ENCODE measurements at regions not wholly inside any gene's neighbourhood (a gene's known extent, or its start where the extent isn't known, plus 50 kb on each side); places are given as distances from the start of the nearest gene placed in this dataset.

DNA sequence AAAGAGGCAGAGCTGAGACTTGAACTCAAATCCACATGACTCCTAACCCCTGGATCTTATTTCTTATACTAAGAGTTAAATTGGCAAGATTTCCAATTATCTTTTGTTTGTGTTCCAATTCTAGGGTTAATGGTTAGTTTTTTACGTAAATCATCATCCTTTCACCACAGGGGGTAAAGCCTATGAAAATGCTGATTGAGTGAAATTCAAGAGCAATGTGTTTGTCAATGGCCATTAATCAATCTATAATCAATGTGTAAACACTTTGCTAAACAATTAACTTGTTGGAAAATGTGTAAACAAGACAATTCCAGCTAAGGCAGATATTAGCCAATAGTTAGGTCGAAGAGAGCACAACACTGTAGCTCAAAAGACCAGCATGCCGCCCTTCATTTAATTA is 376.5 kb upstream of the ACVR2A start:
- DNase-seq (ENCODE audit: low spot score): no peak

DNA sequence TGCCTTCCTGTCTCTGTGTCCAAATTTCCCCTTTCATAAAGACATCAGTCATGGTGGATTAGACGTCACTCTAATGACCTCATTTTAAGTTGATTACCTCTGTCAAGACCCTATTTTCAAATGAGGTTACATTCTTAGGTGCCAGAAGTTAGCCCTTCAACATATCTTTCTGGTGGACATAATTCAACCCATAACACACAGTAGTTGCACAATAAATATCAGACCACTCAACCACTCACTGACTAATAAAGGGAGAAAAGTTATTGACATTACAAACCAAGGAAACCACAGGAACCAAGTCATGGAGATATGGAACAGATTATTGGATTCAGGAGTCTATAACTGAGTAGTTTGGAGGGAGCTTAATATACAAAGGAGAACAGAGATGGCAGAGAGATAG is 377.4 kb upstream of the ACVR2A start:
- no peak for DNase-seq (ENCODE audit: low spot score)

DNA sequence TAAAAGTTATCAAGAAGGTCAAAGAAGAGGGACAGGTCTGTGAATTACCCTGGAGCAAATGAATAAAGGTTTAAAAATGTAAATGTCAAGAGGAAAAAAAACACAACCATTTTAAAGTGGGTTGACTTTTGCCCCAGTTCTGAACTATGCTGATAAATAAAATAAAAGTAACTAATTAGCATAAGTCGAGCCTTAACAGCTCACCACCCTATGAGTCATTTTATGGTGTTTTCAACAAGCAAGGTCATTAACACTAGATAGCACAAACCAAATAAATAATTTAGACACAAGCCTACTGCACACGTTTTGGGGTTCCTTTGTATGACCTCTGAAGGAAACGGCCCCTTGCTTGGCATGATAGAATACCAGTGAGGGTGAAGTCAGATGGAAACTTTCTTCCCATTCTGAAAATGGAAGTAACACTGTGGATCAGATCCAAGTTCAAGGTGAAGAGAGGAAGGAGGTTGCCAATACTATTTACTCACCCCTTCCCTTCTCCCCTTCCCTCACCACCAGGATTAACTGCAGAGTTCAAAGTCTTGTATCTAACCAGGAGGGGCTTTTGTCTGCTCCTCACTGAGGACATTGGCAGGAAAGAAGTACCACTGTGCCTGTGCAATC is 380.0 kb upstream of the ACVR2A start:
- peak; percentile 11 for DNase-seq (ENCODE audit: low spot score)

DNA sequence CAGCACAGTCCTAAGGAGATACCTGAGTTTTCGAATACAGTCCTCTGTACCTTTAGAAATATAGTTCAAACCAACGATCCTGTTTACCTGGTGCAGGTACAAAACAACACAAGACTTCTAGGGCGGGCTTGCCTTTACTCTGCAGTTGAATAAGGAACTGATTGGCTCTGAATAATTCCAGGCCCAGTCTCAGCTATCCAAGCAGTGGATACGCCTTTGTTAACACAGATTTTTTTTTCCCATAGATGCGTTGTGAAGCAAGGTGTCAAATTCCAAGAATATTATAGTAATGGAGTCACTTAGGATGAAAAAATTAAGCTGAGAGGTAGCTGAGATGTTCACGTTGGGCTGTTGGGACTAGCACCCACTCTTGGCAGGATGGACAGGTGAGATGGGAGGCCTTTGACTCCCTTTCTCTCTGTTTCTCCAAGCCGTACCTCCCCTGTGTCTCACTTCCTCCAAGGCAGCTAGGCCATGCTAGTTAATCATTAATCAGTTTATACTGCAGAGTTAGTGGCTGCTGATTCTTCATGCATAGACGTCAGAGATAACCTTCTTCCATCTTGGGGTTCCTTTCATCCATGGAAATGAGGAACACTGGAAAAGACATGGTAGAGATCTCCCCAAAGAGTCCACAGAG is 380.8 kb upstream of the ACVR2A start:
- DNase-seq (ENCODE audit: low spot score): no peak

DNA sequence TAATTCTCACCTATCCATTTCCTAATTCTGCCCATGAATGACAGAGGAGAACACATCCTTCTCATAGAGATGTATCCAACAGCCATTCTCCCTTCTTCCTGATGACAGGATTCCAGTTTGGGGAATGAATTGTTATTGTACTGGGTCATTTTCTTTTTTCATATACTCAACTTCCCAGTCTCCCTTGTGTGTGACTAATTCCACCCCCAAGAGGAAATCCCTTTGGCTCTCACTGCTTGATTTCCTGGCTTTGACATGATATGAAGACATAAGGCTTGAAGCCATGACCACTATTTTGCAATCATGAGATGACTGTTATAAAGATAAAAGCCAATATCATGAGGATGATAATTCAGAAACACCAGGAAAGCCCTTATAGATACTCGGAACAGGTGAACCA is 384.7 kb upstream of the ACVR2A start:
- no peak for DNase-seq (ENCODE audit: low spot score)

DNA sequence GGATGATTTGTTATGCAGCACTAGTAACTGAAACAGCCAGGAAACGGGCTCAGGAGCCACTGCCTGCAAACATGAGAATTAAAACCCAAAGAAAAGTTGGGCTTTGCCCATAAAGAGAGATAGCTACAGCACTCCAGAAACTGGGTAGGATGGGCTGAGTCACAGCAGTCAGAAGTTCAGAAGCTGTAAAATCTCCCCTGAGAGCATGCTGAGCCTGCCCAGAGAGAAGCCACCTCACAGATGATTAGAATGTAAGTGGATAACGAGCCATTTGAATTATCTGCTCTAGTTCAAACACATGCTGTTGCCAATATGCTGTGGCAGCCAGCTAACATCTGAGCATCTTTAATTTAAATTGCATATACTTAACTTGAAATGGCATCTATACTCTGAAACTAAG is 388.1 kb upstream of the ACVR2A start:
- no peak for DNase-seq (ENCODE audit: low spot score)

DNA sequence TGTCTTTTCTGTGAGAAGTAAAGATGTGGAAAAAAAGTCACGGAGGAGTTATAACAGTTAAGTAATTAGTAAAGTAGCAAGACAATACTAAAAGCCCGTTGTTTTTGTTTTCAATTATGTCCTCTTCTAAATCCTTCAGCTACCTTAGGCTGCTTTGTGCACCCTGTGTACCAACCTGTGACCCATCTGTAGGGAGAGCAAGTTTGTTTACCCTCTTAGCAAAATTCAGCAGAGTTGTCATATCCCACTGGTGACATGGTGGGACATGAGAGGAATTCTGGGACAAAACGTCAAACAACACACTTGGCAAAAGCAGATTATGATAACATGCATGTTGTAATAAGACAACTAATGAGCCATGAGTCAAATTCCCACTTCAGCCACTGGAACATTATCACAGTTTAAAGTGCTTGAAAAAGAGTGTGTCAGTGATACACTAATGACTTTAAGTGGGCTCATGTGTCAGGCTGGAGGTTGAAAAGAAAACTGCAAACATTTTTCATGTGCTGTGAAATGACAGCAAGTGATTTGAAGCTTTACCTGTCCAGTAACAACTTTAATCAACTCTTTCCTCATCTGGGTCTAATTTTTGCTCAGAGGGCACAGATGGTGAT is 392.8 kb upstream of the ACVR2A start:
- DNase-seq (ENCODE audit: low spot score): no peak

DNA sequence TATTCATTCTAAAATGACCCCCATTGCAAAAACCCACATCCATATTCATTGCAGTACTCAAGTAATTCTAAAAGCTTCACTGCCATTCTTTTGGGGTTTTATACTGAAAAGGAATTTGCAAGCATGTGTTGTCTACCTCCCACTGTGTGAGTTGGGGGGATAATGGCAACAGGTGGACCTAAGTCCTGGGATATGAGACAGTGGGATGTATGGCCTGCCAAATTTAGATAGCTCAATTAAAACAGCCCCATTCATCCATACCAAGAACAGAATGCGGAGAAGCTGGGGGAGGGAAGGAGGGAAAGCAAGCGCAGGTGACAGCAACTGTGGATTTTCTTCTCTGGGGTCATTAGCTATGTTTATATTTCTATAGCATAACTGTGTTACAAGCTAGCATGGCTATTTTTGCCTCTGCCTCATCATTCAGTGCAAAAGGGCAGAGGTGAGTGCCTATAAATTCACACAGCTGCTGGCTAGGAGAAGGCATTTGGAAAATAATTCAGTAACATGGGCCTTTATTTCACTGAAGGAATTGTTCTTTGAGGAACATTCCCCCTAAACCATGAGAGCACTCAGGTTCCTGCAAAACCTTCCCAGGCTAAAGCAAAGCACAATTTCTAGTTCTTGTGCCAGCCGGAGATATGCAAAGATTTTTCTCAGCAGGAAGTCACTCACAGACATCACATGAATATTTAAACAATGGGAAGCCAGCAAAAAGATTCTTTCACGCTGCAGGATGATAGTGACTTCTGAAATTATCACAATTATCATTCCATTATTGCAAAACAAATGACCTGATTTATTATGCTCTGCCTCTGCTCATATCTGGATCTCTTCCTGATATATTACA is 393.9 kb upstream of the ACVR2A start:
- no peak for DNase-seq (ENCODE audit: low spot score)

DNA sequence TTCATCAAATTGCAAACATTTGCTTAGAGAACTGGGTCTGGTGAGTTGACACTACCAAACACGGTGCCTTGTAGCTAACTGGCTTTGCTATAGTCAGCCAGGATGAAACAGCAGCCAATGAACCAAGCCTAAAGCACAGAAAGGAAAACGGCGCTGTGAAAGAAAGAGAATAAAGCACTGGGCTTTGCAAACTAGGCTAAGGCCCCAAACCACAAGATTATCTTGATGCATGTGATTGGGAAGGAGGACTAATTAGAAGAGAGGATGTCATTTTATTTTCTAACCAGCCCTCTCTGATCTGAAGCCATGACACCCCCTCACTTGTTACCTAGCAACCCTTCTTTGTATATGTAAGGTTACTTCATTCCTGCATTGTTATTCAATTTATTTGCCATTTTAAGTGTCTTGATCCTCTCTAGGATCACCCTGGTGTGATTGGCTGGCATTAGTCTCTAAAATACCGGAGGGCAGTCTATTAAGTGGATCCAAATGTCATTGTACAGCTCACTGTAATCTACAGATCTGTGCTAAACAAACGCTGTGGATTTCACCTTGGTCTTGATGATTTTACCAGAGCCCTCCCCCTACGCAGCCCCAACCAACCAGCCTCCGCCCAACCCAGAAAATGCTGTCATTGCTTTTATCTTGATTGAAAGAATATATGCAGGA is 395.4 kb upstream of the ACVR2A start:
- DNase-seq (ENCODE audit: low spot score): no peak

DNA sequence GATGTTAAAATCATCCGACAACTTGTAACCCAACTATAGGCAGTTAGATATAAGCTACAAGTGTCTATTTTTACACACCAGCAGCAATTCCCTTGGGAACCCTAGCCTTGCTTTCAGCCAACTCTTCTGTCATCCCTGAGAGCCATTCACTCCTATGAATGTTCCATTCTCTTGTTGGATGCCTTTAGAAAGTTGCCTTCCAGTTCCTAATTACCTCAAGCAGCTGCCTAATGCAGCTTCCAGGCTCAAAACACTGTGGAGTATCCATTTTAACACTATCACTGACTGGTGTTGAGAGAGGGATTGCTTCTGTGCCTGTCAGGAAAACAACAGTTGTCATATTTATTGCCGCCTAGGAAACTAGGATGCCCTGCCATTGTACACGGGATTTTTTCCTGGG is 402.0 kb upstream of the ACVR2A start:
- DNase-seq (ENCODE audit: low spot score): no peak

DNA sequence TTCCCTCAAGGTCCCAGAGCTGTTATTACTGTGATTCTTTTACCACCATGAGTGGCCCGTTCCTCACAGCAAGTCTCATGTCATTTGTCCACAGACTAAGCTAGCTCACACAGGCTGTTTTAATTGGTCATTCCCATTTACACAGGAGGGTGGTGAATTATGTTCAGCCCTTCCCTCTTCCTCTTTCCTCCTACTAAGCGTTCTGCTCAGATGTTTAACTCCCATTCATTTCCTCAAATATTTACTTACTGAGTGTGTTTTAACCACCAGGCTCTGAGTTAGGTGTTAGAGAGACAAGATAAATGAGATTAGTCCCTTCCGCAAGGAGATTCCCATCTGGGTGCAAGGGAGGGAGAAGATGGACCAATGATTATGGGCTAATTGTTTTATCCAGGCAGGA is 403.6 kb upstream of the ACVR2A start:
- DNase-seq (ENCODE audit: low spot score): no peak

DNA sequence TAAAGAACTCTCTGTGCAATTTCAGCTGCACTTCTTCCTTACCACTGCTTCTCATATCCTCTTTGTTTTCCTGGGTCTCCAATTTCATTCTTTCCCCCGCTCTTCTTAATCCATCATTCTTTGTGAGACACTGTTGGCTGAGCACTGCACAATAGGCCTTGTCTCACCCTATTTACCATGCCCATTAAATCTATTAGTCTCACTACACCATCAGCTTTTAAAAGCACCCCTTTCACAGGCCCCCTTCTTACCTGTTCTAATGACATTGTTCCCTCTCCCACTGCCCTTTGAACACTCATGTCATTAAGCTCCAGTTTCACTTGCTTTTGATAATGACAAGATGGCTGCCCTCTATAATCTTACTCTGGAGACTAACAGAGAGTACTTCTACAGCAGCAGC is 404.1 kb upstream of the ACVR2A start:
- no peak for DNase-seq (ENCODE audit: low spot score)

DNA sequence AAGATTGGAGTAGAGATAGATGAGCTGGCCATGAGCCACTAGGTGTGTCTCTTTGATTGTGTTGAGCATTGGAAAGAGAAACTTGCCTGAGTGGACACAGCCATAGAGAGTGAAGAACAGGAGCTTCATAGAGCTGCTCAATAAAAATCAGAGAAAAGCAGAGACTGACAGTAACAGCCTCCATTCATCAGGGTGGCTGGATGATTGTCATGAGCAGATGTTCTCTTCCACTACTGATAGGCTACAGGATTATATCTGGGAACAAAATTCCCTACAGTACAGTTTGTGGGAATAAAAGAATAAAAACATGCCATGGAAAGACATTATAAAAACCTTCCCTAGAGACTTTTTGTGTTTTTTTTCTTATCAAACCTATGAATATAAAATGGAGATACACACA is 404.8 kb upstream of the ACVR2A start:
- no peak for DNase-seq (ENCODE audit: low spot score)

DNA sequence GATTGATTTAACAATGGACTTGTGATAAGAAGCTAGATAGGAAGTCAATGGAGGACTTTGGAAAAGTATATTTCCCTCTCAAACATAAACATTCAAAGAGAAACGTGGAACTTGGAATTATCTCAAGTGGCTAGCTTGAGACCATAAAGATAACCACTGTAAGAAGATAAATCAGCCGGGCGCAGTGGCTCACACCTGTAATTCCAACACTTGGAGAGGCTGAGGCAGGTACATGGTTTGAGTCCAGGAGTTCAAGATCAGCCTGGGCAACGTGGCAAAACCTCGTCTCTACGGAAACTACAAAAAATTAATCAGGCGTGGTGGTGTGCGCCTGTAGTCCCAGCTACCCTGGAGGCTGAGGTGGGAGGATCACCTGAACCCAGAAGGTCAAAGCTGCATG is 405.9 kb upstream of the ACVR2A start:
- no peak for DNase-seq (ENCODE audit: low spot score)

DNA sequence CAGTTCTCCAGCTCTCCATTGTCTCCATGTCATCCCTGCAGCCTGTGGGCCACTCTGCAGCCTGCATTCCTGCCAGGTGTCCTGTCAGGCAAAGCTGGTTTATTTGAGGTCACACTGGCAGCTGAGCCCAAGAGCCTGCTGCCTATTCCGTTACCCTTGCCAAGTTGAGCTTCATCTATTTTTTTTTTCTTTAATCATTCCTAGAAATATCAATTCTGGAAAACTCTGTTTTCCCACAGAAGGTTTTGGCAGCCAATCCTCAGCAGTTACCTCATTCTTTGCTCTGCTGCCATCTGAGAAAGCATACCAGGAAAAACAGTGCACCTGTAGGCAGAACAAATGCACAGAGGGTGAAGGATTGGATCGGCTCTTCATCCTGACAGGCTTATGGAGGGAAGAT is 411.0 kb upstream of the ACVR2A start:
- no peak for DNase-seq (ENCODE audit: low spot score)

DNA sequence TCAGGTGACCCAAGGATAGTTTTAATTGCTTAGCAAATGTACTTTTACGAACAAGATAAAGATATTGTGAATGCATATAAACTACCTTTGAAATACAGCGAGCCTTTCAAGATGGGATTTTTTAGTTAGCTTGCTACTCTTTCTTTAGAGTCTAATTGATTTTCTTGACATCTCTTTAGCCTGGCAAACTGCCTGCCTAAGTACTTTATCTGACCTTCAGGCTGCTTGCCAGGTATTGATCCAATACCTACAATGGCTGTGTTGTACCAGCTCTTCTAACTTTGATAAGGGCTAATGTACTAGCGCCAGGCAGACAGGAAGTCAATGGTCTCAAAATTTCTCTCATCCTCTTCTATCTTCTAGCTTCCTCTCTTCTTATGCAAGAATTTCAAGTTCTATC is 414.4 kb upstream of the ACVR2A start:
- DNase-seq (ENCODE audit: low spot score): no peak

DNA sequence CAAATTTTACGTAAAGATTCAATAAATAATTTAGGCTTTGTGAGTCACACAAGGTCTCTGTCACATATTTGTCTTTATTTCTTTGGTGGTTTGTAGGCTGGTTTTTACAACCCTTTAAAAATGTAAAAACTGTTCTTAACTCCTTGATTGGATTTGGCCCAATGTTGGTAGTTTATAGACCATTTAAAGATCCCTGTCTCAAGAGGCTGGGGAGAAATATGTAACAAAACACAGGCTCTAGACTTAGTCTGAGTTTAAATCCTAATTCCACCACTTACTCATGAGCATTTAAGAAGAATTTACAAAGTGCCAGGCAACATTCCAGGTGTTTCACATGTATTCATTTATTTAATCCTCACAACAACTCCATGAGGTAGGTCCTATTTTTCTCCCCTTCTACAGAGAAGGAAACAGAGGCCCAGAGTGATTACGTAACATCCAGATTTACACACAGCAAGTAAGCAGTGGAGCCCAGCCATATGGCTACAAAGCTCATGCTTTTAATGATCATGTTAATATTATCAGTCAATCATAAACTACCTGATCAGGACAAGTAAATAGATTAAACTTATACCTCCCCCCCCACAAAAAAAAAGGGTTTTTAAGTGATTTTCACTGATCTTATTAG is 416.6 kb upstream of the ACVR2A start:
- no peak for DNase-seq (ENCODE audit: low spot score)

DNA sequence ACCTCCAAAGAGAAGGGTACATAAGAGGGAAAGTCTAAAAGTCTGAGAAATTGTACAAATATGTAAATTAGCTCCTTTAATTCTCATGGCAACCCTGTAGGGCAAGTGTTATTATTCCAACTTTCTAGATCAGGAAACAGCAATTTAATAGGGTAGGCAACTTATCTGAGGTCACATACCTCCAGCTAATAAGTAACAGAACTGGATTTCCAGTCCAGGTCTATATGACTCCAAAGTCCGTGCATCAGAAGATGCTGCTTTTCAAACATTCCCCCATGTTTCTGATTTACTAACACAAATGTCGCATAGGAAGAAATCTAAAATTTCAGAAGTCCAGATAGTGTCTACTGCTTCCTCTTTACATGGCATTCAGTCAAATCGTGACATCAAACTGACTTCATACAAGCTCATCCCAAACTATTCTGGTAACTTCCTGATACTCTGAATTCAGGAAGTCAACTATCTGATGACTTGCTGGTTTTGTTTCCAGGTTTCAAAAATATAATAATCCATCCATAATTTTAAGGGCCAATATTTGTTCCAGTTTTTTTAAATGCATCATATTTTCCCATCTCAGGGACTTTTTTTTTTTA is 419.3 kb upstream of the ACVR2A start:
- DNase-seq (ENCODE audit: low spot score): no peak

DNA sequence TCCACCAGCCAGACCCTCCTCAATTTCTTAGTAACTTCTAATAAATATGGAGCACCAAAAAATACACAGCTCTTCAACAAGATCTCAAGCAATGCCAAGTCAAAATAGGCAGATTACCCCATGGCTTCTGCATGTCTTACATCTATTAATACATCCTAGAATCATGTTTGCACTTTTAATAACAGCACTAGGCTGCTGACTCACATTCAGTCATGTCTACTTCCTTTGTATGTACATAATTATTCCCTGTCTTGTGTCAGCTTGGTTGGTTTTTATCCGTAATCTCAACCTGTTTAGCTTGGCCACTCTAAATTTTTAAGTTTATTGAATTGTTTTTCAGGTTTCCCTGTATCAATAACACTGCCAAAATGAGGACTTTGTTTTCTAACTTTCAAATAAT is 420.1 kb upstream of the ACVR2A start:
- DNase-seq (ENCODE audit: low spot score): no peak

DNA sequence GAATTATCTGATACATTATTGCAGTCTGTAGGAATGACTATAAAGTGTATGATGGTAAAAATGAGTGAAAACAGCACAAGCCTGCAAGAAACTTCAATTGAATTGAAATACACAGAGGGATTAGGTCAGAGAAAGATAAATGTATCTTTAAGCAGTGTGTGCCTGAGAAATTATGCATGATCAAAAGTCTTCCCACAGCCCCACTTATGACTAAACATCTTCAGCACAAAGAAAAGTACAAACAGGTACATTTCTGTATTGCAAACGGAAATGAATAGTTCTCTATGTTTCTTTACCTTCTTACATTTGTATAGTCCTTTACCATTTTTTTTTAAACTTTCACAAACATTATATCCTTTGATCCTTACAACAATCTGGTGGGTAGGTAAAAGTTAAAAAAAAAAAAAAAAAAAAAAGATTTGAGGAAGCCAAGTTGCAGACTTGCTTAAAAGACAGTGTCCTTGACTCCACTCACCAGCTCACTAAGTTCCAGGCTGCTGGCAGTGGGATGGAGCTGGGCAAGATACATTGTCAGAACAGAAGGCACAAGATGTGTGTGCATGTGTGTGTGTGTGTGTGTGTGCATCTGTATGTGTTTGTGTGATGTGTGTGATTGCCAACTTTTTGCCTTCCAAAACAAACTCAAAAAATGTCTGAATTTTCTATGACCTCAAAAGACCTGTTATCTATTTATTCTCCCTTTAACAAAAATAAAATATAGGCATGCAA is 423.7 kb upstream of the ACVR2A start:
- DNase-seq (ENCODE audit: low spot score): no peak

DNA sequence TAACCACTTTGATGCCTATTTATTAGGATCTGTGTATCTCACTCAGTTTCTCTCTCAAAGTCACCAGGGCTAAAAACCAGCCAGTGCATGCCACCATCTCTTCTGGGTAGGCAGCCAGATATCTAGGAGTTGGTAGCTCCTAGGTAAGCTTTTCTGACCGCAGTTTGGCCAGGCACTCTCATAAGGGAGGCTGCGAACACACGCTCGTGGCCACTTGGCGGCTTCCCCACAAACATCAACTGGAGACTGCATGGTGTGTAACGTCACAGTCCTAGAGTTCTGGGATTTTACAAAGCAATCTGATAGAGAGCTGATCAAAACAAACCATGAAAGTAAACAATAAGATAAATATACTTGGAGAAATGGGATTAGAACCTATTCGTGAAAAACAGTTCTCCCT is 424.3 kb upstream of the ACVR2A start:
- DNase-seq (ENCODE audit: low spot score): no peak
